ENCODE measurements at regions not wholly inside any gene's neighbourhood (a gene's known extent, or its start where the extent isn't known, plus 50 kb on each side); places are given as distances from the start of the nearest gene placed in this dataset.

DNA sequence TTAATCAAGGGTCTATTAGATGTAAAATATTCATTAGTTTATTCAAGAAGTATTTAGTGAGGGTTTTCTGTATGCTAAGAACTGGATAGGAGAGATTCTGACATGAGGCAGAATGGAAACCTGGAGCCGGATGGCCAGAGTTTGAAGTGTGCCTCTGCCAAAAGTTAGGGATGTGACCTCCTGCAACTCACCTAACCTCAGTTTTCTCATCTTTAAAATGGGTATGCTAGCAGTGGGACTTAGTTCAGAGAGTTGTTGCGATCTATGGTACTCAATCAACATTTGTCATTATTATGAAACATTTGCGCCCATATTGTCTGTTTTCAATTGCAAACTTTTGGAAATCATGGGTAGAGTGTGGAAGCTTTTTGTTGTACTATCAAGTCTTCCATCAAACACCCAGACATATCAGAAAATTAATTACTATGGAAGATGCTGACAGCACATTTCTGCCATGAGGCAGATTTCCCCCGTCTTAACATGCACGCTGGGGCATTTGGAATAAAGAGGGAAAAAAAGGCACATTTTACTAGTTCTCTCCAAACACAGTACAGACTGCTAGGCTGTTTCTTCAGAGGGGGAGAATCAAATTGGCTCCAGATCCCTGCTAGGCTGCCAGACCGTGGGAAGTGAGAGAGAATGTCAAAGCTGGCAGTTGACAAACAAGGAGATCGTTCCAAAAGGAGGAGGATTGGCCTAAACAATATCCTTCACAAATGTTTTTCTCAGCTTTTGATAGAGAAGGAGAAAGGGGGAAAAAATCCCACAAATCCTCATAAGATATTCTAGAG lies 205.3 kb upstream of the TSHZ2 start:
- Histone ChIP-seq H3K4me1 (ENCODE audit: control insufficient read depth, insufficient read depth, low read length, poor library complexity, severe bottlenecking) (no peaks in the 10 kb centered on the region), H3K9me3 (ENCODE audit: control insufficient read depth, low read length) (no peaks in the 10 kb centered on the region), H3K36me3 (ENCODE audit: control insufficient read depth, insufficient read depth, low read length) (no peaks in the 10 kb centered on the region), H3K27me3 (replicated peaks; ENCODE audit: control insufficient read depth, insufficient read depth, low read length, poor library complexity, severe bottlenecking) (no peaks in the 10 kb centered on the region), H3K4me3 (ENCODE audit: insufficient read depth, low read depth, low read length, poor library complexity, severe bottlenecking) (no peak overlapping the region), H3K27ac (ENCODE audit: insufficient read depth, low read length, poor library complexity, severe bottlenecking) (no peak overlapping the region)
- no peak for DNase-seq

DNA sequence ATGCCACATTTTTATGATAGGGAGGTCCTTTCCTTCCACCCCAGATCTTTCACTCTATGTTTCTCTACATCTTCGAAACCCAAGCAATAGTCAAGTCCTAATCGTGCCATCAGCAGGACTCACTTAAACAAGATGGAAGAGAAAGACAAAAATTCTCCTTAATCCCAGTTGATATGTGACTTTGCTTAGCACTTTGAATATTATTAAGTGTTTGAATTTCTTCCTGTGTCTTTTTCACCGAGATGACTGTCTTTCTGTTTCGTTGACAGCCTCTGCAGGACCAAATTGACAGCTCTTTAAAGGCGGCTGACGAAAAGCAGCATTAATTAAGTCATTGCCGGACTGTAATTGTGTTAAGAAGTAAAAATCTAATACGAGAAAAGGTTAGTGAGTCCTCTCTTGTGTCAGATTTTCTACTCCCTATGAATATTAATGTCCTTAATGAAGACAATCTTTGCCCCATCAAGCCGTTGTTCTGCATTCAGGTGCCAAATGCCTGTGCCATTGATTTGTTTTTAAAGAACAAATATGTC lies 208.8 kb upstream of the TSHZ2 start:
- Histone ChIP-seq H3K9me3 (ENCODE audit: control insufficient read depth, low read length) (no peaks in the 10 kb centered on the region), H3K27ac (ENCODE audit: insufficient read depth, low read length, poor library complexity, severe bottlenecking) (no peak overlapping the region), H3K4me1 (ENCODE audit: control insufficient read depth, insufficient read depth, low read length, poor library complexity, severe bottlenecking) (no peaks in the 10 kb centered on the region), H3K27me3 (replicated peaks; ENCODE audit: control insufficient read depth, insufficient read depth, low read length, poor library complexity, severe bottlenecking) (no peaks in the 10 kb centered on the region), H3K36me3 (ENCODE audit: control insufficient read depth, insufficient read depth, low read length) (no peaks in the 10 kb centered on the region), H3K4me3 (ENCODE audit: insufficient read depth, low read depth, low read length, poor library complexity, severe bottlenecking) (no peak overlapping the region)
- no peak for DNase-seq

DNA sequence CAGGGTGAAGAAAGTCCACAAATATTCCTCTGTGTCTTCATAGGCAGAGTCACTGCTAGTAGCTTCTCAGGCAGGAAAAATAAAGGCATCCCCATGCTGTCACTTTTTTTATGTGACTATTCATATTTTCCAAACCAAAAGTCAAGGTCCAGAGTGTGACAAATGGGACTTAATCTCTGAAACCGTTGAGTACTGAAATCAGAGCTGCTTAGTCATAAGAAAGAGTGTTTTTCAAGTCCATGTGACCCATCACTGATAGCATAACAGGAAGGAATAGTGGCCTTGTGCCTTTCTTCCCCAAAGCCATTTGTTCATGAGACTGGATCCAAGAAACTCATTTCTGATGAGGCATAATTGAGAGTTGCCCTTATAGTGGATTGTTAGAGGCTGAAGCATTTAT lies 210.3 kb upstream of the TSHZ2 start:
- H3K4me1 ChIP-seq (ENCODE audit: control insufficient read depth, insufficient read depth, low read length, poor library complexity, severe bottlenecking): no peaks in the 10 kb centered on the region
- no peak overlapping the region for H3K27ac ChIP-seq (ENCODE audit: insufficient read depth, low read length, poor library complexity, severe bottlenecking)
- no peak overlapping the region for H3K4me3 ChIP-seq (ENCODE audit: insufficient read depth, low read depth, low read length, poor library complexity, severe bottlenecking)
- no peaks in the 10 kb centered on the region for H3K27me3 ChIP-seq (replicated peaks; ENCODE audit: control insufficient read depth, insufficient read depth, low read length, poor library complexity, severe bottlenecking)
- H3K36me3 ChIP-seq (ENCODE audit: control insufficient read depth, insufficient read depth, low read length): no peaks in the 10 kb centered on the region
- no peak for DNase-seq
- H3K9me3 ChIP-seq (ENCODE audit: control insufficient read depth, low read length): no peaks in the 10 kb centered on the region

DNA sequence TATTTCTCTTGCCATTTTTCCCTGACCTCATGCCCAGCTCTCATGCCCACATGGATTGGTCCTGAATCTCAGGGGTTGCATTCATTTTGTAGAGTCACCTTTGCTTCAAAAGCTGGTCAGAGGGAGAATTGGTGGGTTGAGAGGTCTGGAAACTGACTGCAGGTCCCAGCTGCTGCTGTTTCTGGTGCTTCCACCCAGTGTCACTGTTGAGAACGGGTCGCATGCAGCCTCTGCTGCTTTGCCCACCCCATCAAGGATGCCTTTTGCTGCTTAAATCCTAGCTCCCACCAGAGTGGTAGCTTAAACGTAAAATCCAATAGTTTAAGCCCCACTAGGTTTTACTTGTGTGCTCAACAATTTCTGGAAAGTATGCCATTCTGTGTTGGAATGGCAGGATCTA lies 211.4 kb upstream of the TSHZ2 start:
- H3K27ac ChIP-seq (ENCODE audit: insufficient read depth, low read length, poor library complexity, severe bottlenecking): no peak overlapping the region
- DNase-seq: no peak
- no peaks in the 10 kb centered on the region for H3K9me3 ChIP-seq (ENCODE audit: control insufficient read depth, low read length)

DNA sequence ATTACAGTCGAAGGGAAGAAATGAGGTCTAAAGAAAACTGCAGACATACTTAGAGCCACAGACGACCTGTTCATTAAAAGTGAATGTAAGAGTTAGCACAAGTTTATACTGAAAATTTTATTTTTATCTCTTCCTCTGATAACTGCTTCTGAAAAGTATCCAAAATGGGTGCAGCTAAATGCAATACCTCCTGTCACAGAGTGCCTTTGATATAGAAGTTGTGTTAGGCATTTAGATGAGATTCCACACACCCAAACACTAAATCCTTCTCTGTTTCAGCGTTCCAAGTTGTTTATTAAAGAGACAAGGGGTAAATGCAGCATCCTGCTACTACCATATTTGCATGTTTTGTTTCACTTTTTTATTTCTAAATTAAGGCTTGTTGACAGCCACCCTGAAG lies 214.7 kb upstream of the TSHZ2 start:
- Histone ChIP-seq H3K9me3 (ENCODE audit: control insufficient read depth, low read length) (no peaks in the 10 kb centered on the region), H3K4me3 (ENCODE audit: insufficient read depth, low read depth, low read length, poor library complexity, severe bottlenecking) (no peak overlapping the region), H3K27me3 (replicated peaks; ENCODE audit: control insufficient read depth, insufficient read depth, low read length, poor library complexity, severe bottlenecking) (no peaks in the 10 kb centered on the region), H3K36me3 (ENCODE audit: control insufficient read depth, insufficient read depth, low read length) (no peaks in the 10 kb centered on the region), H3K4me1 (ENCODE audit: control insufficient read depth, insufficient read depth, low read length, poor library complexity, severe bottlenecking) (no peaks in the 10 kb centered on the region), H3K27ac (ENCODE audit: insufficient read depth, low read length, poor library complexity, severe bottlenecking) (no peak overlapping the region)
- no peak for DNase-seq

More for the DNA sequence above, 211.4 kb upstream of the TSHZ2 start:
- H3K4me3 ChIP-seq (ENCODE audit: insufficient read depth, low read depth, low read length, poor library complexity, severe bottlenecking): no peak overlapping the region
- no peaks in the 10 kb centered on the region for H3K27me3 ChIP-seq (replicated peaks; ENCODE audit: control insufficient read depth, insufficient read depth, low read length, poor library complexity, severe bottlenecking)
- H3K36me3 ChIP-seq (ENCODE audit: control insufficient read depth, insufficient read depth, low read length): no peaks in the 10 kb centered on the region
- H3K4me1 ChIP-seq (ENCODE audit: control insufficient read depth, insufficient read depth, low read length, poor library complexity, severe bottlenecking): no peaks in the 10 kb centered on the region

DNA sequence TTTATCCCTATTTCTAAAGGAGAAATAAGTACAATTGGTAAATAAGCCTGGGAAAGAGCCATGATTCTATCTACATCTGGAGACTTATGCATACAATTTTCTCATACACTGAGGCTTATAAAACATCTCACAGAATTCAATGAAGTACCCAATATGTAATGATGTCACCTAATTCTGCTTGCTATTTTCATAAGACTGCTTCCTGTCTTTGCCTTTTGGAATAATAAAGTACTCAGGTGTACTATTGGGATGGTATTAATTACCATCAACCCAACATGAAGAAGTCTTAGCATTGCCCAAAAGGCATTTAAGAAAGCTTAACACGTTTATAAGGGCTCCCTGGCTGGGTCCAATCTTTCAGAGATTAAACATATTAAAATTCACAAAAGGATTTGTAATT lies 216.4 kb upstream of the TSHZ2 start:
- Histone ChIP-seq H3K9me3 (ENCODE audit: control insufficient read depth, low read length) (no peaks in the 10 kb centered on the region), H3K27ac (ENCODE audit: insufficient read depth, low read length, poor library complexity, severe bottlenecking) (no peak overlapping the region)

DNA sequence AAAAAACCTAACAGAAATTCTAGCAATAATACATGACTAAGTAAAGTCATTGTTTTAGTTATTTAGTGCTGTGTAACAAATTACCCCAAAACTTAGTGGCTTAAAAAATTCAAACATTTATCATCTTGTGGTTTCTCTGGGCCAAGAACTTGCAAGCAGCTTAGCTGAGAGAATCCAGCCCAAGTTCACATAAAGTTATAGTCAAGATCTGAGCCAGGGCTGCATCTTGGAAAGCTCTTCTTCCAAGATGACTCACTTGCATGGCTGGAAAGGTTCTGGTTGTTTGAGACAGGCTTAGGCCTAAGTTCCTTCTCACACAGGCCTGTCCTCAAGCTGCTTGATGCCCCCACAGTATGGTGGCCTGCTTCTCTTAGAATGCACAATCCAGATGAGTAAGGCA lies 217.8 kb upstream of the TSHZ2 start:
- Histone ChIP-seq H3K27ac (ENCODE audit: insufficient read depth, low read length, poor library complexity, severe bottlenecking) (no peak overlapping the region), H3K4me3 (ENCODE audit: insufficient read depth, low read depth, low read length, poor library complexity, severe bottlenecking) (no peak overlapping the region), H3K36me3 (ENCODE audit: control insufficient read depth, insufficient read depth, low read length) (no peaks in the 10 kb centered on the region), H3K27me3 (replicated peaks; ENCODE audit: control insufficient read depth, insufficient read depth, low read length, poor library complexity, severe bottlenecking) (no peaks in the 10 kb centered on the region), H3K9me3 (ENCODE audit: control insufficient read depth, low read length) (no peaks in the 10 kb centered on the region), H3K4me1 (ENCODE audit: control insufficient read depth, insufficient read depth, low read length, poor library complexity, severe bottlenecking) (no peaks in the 10 kb centered on the region)
- no peak for DNase-seq

More for the DNA sequence above, 216.4 kb upstream of the TSHZ2 start:
- Histone ChIP-seq H3K27me3 (replicated peaks; ENCODE audit: control insufficient read depth, insufficient read depth, low read length, poor library complexity, severe bottlenecking) (no peaks in the 10 kb centered on the region), H3K4me1 (ENCODE audit: control insufficient read depth, insufficient read depth, low read length, poor library complexity, severe bottlenecking) (no peaks in the 10 kb centered on the region), H3K36me3 (ENCODE audit: control insufficient read depth, insufficient read depth, low read length) (no peaks in the 10 kb centered on the region), H3K4me3 (ENCODE audit: insufficient read depth, low read depth, low read length, poor library complexity, severe bottlenecking) (no peak overlapping the region)
- DNase-seq: no peak

DNA sequence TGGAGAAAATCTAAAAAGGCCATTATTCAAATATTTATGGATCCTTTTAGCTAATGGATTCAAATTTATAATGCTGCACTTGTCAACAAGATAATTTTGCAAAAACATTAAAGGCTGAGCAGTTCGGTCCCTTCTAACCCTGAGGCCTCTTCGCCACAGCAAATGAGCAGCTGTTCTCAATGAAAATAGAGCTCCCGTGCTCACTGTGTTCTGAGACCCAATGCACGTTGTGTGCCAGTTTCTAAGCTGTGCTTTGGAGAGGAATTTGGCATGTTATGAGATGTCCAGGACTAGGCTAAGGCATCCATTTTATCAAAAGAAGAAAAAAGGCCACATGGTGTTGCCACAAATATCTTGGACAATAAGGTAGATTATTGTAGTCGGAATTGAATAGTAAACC lies 220.1 kb upstream of the TSHZ2 start:
- Histone ChIP-seq H3K4me3 (ENCODE audit: insufficient read depth, low read depth, low read length, poor library complexity, severe bottlenecking) (no peak overlapping the region), H3K9me3 (ENCODE audit: control insufficient read depth, low read length) (no peaks in the 10 kb centered on the region), H3K4me1 (ENCODE audit: control insufficient read depth, insufficient read depth, low read length, poor library complexity, severe bottlenecking) (no peaks in the 10 kb centered on the region), H3K36me3 (ENCODE audit: control insufficient read depth, insufficient read depth, low read length) (no peaks in the 10 kb centered on the region), H3K27ac (ENCODE audit: insufficient read depth, low read length, poor library complexity, severe bottlenecking) (no peak overlapping the region), H3K27me3 (replicated peaks; ENCODE audit: control insufficient read depth, insufficient read depth, low read length, poor library complexity, severe bottlenecking) (no peaks in the 10 kb centered on the region)
- no peak for DNase-seq

DNA sequence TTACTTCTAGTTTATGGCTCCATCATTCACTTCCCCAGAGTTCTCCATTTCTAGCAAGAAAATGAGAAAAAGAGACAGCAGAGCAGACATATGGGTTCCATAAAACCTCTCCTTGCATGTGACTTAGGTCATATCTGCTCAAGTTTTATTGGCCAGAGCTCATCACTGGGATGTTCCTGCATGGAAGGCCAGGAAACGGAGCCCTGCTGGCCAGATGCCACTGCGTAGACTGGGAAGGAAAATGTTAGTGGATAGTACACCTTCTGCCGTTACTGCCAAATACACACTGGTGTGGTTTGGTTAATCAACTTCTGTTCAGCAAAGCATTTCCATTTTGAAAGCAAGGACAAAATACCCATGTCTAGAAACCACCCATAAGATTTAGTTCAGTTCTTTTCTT lies 220.6 kb upstream of the TSHZ2 start:
- no peak overlapping the region for H3K4me3 ChIP-seq (ENCODE audit: insufficient read depth, low read depth, low read length, poor library complexity, severe bottlenecking)
- H3K27me3 ChIP-seq (replicated peaks; ENCODE audit: control insufficient read depth, insufficient read depth, low read length, poor library complexity, severe bottlenecking): no peaks in the 10 kb centered on the region
- DNase-seq: no peak
- no peaks in the 10 kb centered on the region for H3K4me1 ChIP-seq (ENCODE audit: control insufficient read depth, insufficient read depth, low read length, poor library complexity, severe bottlenecking)
- no peaks in the 10 kb centered on the region for H3K36me3 ChIP-seq (ENCODE audit: control insufficient read depth, insufficient read depth, low read length)
- no peaks in the 10 kb centered on the region for H3K9me3 ChIP-seq (ENCODE audit: control insufficient read depth, low read length)
- H3K27ac ChIP-seq (ENCODE audit: insufficient read depth, low read length, poor library complexity, severe bottlenecking): no peak overlapping the region

DNA sequence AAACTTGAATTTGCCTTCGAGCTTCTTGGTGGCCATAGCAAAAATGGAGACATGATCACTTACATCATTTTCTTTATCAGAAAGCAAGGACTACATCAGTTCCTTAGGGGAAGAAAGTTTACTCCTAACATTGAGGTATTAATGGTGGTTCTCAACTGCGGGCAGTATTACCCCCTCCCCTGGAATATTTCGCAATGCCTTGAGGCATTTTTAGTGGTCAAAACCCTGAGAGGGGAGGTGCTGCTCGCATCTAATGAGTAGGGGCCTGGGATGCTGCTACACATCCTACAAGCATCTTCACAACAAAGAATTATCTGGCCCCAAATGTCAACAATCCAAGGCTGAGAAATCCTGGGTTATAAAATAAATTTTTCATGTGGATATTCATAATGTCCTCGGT lies 222.2 kb upstream of the TSHZ2 start:
- Histone ChIP-seq H3K27ac (ENCODE audit: insufficient read depth, low read length, poor library complexity, severe bottlenecking) (no peak overlapping the region), H3K27me3 (replicated peaks; ENCODE audit: control insufficient read depth, insufficient read depth, low read length, poor library complexity, severe bottlenecking) (no peaks in the 10 kb centered on the region), H3K36me3 (ENCODE audit: control insufficient read depth, insufficient read depth, low read length) (no peaks in the 10 kb centered on the region), H3K4me1 (ENCODE audit: control insufficient read depth, insufficient read depth, low read length, poor library complexity, severe bottlenecking) (no peaks in the 10 kb centered on the region), H3K4me3 (ENCODE audit: insufficient read depth, low read depth, low read length, poor library complexity, severe bottlenecking) (no peak overlapping the region), H3K9me3 (ENCODE audit: control insufficient read depth, low read length) (no peaks in the 10 kb centered on the region)
- no peak for DNase-seq
